Ascending aorta (tissue), 2 donors: ENCODE measurements at regions not wholly inside any gene's neighbourhood (a gene's known extent, or its start where the extent isn't known, plus 50 kb on each side); places are given as distances from the start of the nearest gene placed in this dataset.

Experiments used
- DNase-seq, 2 donors: peaks; one replicate each; pipeline ENCODE4 v3.0.0-alpha.2; 2019; ENCODE audit warnings: low spot score in 2 of 2
- H3K27ac ChIP-seq, 2 donors: fragments of 200-600 bp; sonication (generic); one replicate each; pipeline ENCODE4 v1.5.1; 2016 to 2017; ENCODE audit warnings: mild to moderate bottlenecking in 1 of 2
- H3K27me3 ChIP-seq: fragments of 200-600 bp; sonication (generic); one replicate; pipeline ENCODE4 v1.5.1; 2017
- H3K36me3 ChIP-seq, 2 donors: fragments of 200-600 bp; sonication (generic); one replicate each; pipeline ENCODE4 v1.5.1; 2016
- H3K4me1 ChIP-seq, 2 donors: fragments of 200-600 bp; sonication (generic); one replicate each; pipeline ENCODE4 v1.5.1; 2016 to 2017; ENCODE audit warnings: mild to moderate bottlenecking in 1 of 2
- H3K4me3 ChIP-seq, 2 donors: fragments of 200-600 bp; sonication (generic); one replicate each; pipeline ENCODE4 v1.5.1; 2016 to 2017; ENCODE audit warnings: mild to moderate bottlenecking in 1 of 2
- H3K9me3 ChIP-seq, 2 donors: fragments of 200-600 bp; sonication (generic); one replicate each; pipeline ENCODE4 v1.5.1; 2016
- CTCF ChIP-seq, 3 experiments: fragments of 200-600 bp in 2 of 3; fragments of 450-650 bp in 1 of 3; sonication (generic) in 2 of 3; IDR thresholded peaks; one replicate each; pipeline ENCODE4 v1.5.1; 2016 to 2019; ENCODE audit warnings: antibody characterized with exemption in 3 of 3, mild to moderate bottlenecking in 1 of 3, moderate library complexity in 1 of 3
- intact Hi-C: fragments of 100-400 bp; cut with DNase I; formaldehyde crosslinking; loops from one replicate; pipeline ENCODE4 v1.15.1; 2023

GRCh38 chr10:88082391-88082790 lies 219.0 kb downstream of the PTEN start:
- no peak overlapping the region for H3K27ac ChIP-seq
- intact Hi-C loops, result no loop called here
- no peak for TF ChIP-seq CTCF (IDR thresholded peaks at IDR 0.05)
- peaks cover 5 to 6% of the 10 kb centered on the region in 2 donors for H3K4me1 ChIP-seq
- DNase-seq, result no peak
- no peaks in the 10 kb centered on the region for H3K9me3 ChIP-seq
- H3K36me3 ChIP-seq, result no peaks in the 10 kb centered on the region
- no peak overlapping the region for H3K4me3 ChIP-seq
- no peaks in the 10 kb centered on the region for H3K27me3 ChIP-seq

GRCh38 chr10:88082806-88083596 lies 219.6 kb downstream of the PTEN start:
- H3K27me3 ChIP-seq, result no peaks in the 10 kb centered on the region
- intact Hi-C loops, result no loop called here
- H3K36me3 ChIP-seq, result no peaks in the 10 kb centered on the region
- no peak overlapping the region for H3K27ac ChIP-seq
- H3K4me1 ChIP-seq, result peaks cover 5 to 6% of the 10 kb centered on the region in 2 donors
- H3K4me3 ChIP-seq, result no peak overlapping the region
- H3K9me3 ChIP-seq, result no peaks in the 10 kb centered on the region
- TF ChIP-seq CTCF (IDR thresholded peaks at IDR 0.05), result no peak
- no peak for DNase-seq

- TF ChIP-seq CTCF (IDR thresholded peaks at IDR 0.05), result no peak
- Histone ChIP-seq H3K27ac (no peak overlapping the region), H3K9me3 (no peaks in the 10 kb centered on the region), H3K4me1 (peaks cover 5 to 8% of the 10 kb centered on the region in 2 donors), H3K36me3 (no peaks in the 10 kb centered on the region), H3K27me3 (no peaks in the 10 kb centered on the region), H3K4me3 (no peak overlapping the region)
- intact Hi-C loops, result no loop called here
- DNase-seq, result no peak
These were observed 220.2 kb downstream of the PTEN start for GRCh38 chr10:88083597-88083989.

GRCh38 chr10:88086187-88086960 lies 222.9 kb downstream of the PTEN start:
- Histone ChIP-seq H3K27ac (peak overlapping the region in 1 of 2 donors; percentile 37), H3K9me3 (no peaks in the 10 kb centered on the region), H3K36me3 (no peaks in the 10 kb centered on the region), H3K4me1 (peaks cover 3 to 14% of the 10 kb centered on the region in 2 donors), H3K4me3 (no peak overlapping the region), H3K27me3 (no peaks in the 10 kb centered on the region)
- intact Hi-C loops, result no loop called here
- no peak for TF ChIP-seq CTCF (IDR thresholded peaks at IDR 0.05)
- no peak for DNase-seq

GRCh38 chr10:88088441-88089340 lies 225.3 kb downstream of the PTEN start:
- Histone ChIP-seq H3K27ac (peak overlapping the region; percentile 16 to 50), H3K36me3 (no peaks in the 10 kb centered on the region), H3K9me3 (no peaks in the 10 kb centered on the region), H3K4me1 (peaks cover 3 to 10% of the 10 kb centered on the region in 2 donors), H3K4me3 (no peak overlapping the region), H3K27me3 (no peaks in the 10 kb centered on the region)
- no peak for DNase-seq
- intact Hi-C loops, result no loop called here
- no peak for TF ChIP-seq CTCF (IDR thresholded peaks at IDR 0.05)
